Activated CD4-positive, alpha-beta T cell treated with anti-CD3 and anti-CD28 coated beads for 36 hours (primary cell): ENCODE measurements at regions not wholly inside any gene's neighbourhood (a gene's known extent, or its start where the extent isn't known, plus 50 kb on each side); places are given as distances from the start of the nearest gene placed in this dataset.
"Not testable (repeated sequence)": the region's sequence is repeated elsewhere in the genome, so short reads cannot be mapped to it uniquely, and the experiment has no call there.

Source experiments
- ATAC-seq: fragments of 200-7000 bp; cut with Tn5 transposase; one replicate; pipeline ENCODE4 v1.10.0; 2021; ENCODE audit warnings: mild to moderate bottlenecking, moderate library complexity
- CTCF ChIA-PET: fragments of 350-600 bp; sonication (Branson Sonifier 250); formaldehyde crosslinking; loops from one replicate; lab custom pipeline; 2021; ENCODE audit warnings: antibody characterized with exemption; lab: Charles Lee
- POLR2A ChIA-PET: fragments of 350-600 bp; sonication (Branson Sonifier 250); formaldehyde crosslinking; loops from one replicate; lab custom pipeline; 2021; ENCODE audit warnings: antibody characterized with exemption, inconsistent platforms; lab: Charles Lee
- DNase-seq: peaks from one replicate; pipeline ENCODE4 v3.0.0-alpha.2; 2020
- H3K27ac Mint-ChIP-seq: one replicate; pipeline ENCODE4 v1.8.0; 2021; ENCODE audit warnings: mixed read lengths
- H3K27me3 Mint-ChIP-seq: one replicate; pipeline ENCODE4 v1.8.0; 2021; ENCODE audit warnings: mixed read lengths
- H3K36me3 Mint-ChIP-seq: one replicate; pipeline ENCODE4 v1.8.0; 2021; ENCODE audit warnings: low read depth, mixed read lengths
- H3K4me1 Mint-ChIP-seq: one replicate; pipeline ENCODE4 v1.8.0; 2021; ENCODE audit warnings: mixed read lengths
- H3K4me3 Mint-ChIP-seq: one replicate; pipeline ENCODE4 v1.8.0; 2021; ENCODE audit warnings: mild to moderate bottlenecking, moderate library complexity, mixed read lengths
- H3K9me3 Mint-ChIP-seq: one replicate; pipeline ENCODE4 v1.8.0; 2021; ENCODE audit warnings: low read depth, mixed read lengths
- intact Hi-C, 2 experiments: fragments of 100-400 bp; cut with DNase I in 1 of 2; cut with micrococcal nuclease in 1 of 2; formaldehyde crosslinking; loops; one replicate each; pipeline versions ENCODE4 v1.14.2 to v1.15.1; 2022 to 2024; cut with DNase I, micrococcal nuclease

DNA sequence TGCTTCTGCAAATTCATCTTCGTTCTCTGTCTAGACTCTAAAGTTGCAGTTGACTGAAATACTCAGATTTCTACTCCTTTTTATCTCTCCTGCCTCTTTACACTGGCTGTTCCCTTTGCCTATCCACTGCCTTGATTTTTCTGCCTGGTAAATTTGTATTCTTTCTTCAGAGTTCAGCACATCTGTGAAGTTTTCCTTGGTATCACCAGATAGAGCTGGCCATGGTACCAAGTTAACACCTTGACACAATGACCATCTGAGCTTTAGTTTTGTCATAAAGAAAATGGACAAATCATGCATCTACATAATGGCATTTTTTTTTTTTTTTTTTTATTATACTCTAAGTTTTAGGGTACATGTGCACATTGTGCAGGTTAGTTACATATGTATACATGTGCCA, 143.0 kb downstream of the PPP1R3A start:
- intact Hi-C loops = no loop called here
- Mint-ChIP-seq H3K9me3 (no peaks in the 10 kb centered on the region), H3K27ac (no peak overlapping the region), H3K36me3 (no peaks in the 10 kb centered on the region), H3K27me3 (peaks cover 2% of the 10 kb centered on the region), H3K4me1 (no peaks in the 10 kb centered on the region), H3K4me3 (no peak overlapping the region)
- ATAC-seq (no peak), DNase-seq (no peak)
- ChIA-PET POLR2A (no interaction called here), CTCF (no interaction called here)

DNA sequence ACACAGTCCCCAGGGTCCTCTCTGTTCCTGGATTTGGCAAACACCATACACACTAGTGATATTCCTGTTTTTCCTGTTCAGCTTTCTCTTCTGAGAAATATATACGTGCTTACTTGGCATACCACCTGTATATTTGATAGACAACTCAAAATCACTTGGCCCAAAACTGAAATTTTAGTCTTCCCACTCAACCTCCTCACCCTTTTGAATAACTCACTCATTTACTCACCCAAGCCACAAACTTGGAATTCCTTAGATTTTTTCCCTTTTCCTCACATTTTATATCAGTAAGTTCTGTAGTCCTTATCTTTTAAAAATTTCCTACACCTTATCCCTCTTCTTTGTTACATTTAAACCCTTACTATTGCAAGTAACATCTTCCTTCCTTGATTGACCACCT, 143.4 kb downstream of the PPP1R3A start:
- CTCF ChIA-PET = no interaction called here
- Mint-ChIP-seq H3K4me3 (no peak overlapping the region), H3K4me1 (no peaks in the 10 kb centered on the region), H3K9me3 (no peaks in the 10 kb centered on the region), H3K27ac (no peak overlapping the region), H3K27me3 (peaks cover 2% of the 10 kb centered on the region), H3K36me3 (no peaks in the 10 kb centered on the region)
- no peak for ATAC-seq
- intact Hi-C loops = no loop called here
- no peak for DNase-seq
- POLR2A ChIA-PET = no interaction called here

DNA sequence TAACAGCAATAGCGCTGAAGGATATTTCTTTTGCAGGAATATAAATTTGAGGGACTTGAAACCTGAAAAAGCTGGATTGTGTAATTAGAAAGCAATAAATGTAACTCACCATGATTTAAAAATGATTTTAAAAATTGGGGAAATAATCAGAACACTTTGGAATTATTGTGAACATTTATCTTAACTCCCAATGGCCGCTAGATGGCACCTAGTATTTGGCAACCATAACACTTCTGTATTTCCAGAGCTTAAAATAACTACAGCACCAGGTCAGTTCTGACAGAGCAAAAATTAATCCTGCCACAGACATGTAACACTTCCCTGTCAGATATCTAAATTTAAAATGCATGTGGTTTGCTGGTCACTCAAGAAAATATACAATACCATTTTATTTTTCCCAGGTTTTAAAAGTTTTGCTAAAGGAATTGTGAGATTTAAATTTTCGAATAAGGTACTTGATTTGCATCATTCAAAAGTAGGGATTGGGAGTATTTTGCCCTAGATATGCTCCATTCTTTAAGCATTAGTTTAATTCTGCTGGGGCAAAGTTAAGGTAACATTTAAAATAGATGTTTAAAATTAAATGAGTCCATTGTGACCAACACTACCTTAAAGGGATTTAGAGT, 144.5 kb downstream of the PPP1R3A start:
- no peak overlapping the region for H3K4me3 Mint-ChIP-seq
- intact Hi-C loops = no loop called here
- H3K4me1 Mint-ChIP-seq = no peaks in the 10 kb centered on the region
- CTCF ChIA-PET = interaction anchor here (0.8 kb wide), 1 partner anchor 52 kb away, joined by 3 read pairs; no protein-coding TSS in a partner anchor
- H3K27me3 Mint-ChIP-seq = peaks cover 2% of the 10 kb centered on the region
- DNase-seq (no peak), ATAC-seq (no peak)
- peaks cover 2% of the 10 kb centered on the region for H3K9me3 Mint-ChIP-seq
- POLR2A ChIA-PET = no interaction called here
- H3K36me3 Mint-ChIP-seq = no peaks in the 10 kb centered on the region
- H3K27ac Mint-ChIP-seq = no peak overlapping the region

DNA sequence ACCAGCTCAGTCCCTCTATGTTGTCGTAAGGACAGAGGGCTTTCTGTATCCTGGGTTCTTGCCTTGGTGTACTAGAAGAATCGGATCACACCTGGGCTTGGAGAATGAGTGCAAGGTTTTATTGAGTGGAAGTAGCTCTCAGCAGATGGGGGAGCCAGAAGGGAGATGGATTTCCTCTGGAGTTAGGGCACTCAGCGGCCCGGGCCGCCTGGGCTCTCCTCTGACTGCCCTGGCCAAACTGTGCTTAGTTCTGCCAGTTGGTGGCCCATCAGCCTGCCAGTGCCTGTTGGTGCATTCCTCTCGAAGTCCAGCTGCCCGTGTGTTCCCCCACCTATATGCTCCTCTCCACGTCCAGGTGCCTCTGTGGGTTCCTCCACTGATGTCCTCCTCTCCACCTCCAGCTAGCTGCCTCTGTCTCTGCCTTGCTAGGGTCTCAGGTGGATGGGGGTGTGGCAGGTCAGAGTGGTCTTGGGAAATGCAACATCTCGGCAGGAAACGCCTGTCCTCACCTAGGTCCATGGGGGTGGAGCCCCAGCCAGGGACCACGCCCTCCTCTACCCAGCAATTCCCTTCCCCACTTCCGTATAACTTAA, 148.6 kb downstream of the PPP1R3A start:
- no peak overlapping the region for H3K27ac Mint-ChIP-seq
- ChIA-PET POLR2A (no interaction called here), CTCF (interaction anchor here (0.6 kb wide), 1 partner anchor 602 kb away, joined by 3 read pairs; no protein-coding TSS in a partner anchor)
- no peaks in the 10 kb centered on the region for H3K36me3 Mint-ChIP-seq
- peaks cover 2% of the 10 kb centered on the region for H3K9me3 Mint-ChIP-seq
- intact Hi-C loops = no loop called here
- ATAC-seq (no peak), DNase-seq (no peak)
- H3K4me1 Mint-ChIP-seq = no peaks in the 10 kb centered on the region
- no peak overlapping the region for H3K4me3 Mint-ChIP-seq
- peaks cover 2% of the 10 kb centered on the region for H3K27me3 Mint-ChIP-seq

DNA sequence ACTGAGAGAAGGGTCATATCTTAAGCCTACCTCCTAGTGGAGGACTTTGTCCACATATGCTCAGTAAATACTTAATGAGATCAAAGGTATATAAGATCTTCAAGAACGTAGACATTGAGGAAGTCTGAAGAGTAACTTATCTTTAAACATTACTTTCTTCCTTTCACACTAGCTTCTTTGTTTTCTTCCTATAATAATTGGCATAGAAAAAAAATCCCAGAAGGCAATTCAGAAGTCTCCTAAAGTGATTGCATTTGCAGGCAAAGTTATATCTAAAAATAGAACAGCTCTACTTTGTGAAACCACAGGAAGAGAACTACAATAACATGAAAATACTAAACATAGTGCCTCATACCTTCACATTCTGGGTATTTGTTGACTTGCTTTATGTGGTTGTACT, 150.4 kb downstream of the PPP1R3A start:
- no peaks in the 10 kb centered on the region for H3K36me3 Mint-ChIP-seq
- no peak for ATAC-seq
- H3K4me3 Mint-ChIP-seq = no peak overlapping the region
- no peak for DNase-seq
- CTCF ChIA-PET = no interaction called here
- intact Hi-C loops = no loop called here
- POLR2A ChIA-PET = no interaction called here
- H3K27ac Mint-ChIP-seq = no peak overlapping the region
- H3K27me3 Mint-ChIP-seq = peaks cover 2% of the 10 kb centered on the region
- no peaks in the 10 kb centered on the region for H3K4me1 Mint-ChIP-seq
- H3K9me3 Mint-ChIP-seq = peaks cover 2% of the 10 kb centered on the region

DNA sequence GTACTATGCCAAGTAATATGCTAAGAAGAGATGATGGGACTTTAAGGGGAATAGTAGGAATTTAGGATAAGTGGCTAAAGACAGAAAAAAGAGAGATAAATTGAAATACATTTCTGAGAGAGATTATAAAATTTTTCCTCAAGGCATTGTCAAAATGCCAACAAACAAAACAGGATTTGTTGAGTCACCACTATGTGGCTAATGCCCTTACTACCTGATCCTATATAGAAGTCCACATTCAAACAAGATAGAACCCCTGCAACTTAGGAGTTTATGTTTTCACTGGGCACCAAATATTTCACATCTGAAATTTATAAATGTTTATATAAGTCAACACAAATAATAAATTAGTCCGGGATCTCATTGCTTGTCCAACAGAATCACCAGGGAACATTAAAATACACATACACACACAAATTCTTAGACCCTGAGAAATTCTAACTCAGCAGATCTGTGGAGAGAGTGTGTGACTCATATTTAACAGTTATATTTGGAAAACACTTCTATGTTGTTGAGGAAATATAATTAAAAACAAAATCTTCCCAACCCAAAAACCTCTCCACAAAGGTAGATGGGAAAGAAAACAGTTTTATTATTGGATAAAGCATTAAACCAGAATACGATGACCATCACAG, 154.3 kb downstream of the PPP1R3A start:
- intact Hi-C loops = no loop called here
- H3K27ac Mint-ChIP-seq = no peak overlapping the region
- H3K4me3 Mint-ChIP-seq = no peak overlapping the region
- no peaks in the 10 kb centered on the region for H3K27me3 Mint-ChIP-seq
- ATAC-seq (no peak), DNase-seq (no peak)
- H3K9me3 Mint-ChIP-seq = no peaks in the 10 kb centered on the region
- CTCF ChIA-PET = no interaction called here
- POLR2A ChIA-PET = no interaction called here
- H3K36me3 Mint-ChIP-seq = no peaks in the 10 kb centered on the region
- no peaks in the 10 kb centered on the region for H3K4me1 Mint-ChIP-seq

DNA sequence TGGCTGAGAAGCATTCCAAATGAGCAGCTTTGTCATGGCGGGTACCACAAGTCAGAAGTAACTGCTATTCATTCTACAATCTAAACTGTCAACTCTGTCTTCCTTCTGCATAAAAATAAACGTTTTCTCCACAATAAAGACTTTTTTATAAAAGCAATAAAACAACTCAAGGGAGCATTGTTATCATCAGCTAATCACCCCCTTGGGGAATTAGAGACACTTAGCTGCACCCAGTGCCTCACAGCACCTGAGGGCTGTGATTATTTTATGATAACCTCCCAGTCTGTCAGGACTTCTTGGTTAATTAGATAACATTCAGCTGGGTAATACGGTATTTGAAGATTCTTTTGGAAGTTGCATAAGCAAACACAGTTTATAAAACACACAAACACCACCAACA, 155.6 kb downstream of the PPP1R3A start:
- DNase-seq = no peak
- ChIA-PET POLR2A (no interaction called here), CTCF (no interaction called here)
- Mint-ChIP-seq H3K36me3 (no peaks in the 10 kb centered on the region), H3K27ac (no peak overlapping the region), H3K9me3 (no peaks in the 10 kb centered on the region), H3K27me3 (no peaks in the 10 kb centered on the region), H3K4me1 (no peaks in the 10 kb centered on the region), H3K4me3 (no peak overlapping the region)
- intact Hi-C loops = no loop called here
- ATAC-seq = no peak

DNA sequence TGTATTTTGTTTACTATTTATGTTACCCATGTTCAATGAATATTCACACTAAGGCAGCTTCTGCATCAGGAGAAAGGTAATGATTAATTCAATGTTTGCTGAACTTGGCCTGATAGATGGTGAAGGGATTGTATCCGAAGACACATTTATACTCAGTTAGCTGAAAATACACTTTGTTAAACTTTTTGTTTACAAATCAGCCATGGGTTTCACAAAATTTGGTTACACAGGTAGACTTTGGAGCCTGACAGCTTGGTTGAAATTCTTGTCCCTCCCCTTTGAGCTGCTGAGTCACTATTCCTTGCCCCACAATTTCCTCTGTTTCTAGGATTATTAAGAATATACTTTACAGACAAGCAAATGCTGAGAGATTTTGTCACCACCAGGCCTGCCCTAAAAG, 162.6 kb downstream of the PPP1R3A start:
- no peaks in the 10 kb centered on the region for H3K9me3 Mint-ChIP-seq
- no peaks in the 10 kb centered on the region for H3K27me3 Mint-ChIP-seq
- no peaks in the 10 kb centered on the region for H3K4me1 Mint-ChIP-seq
- POLR2A ChIA-PET = no interaction called here
- intact Hi-C loops = no loop called here
- H3K36me3 Mint-ChIP-seq = no peaks in the 10 kb centered on the region
- H3K27ac Mint-ChIP-seq = no peak overlapping the region
- DNase-seq (no peak), ATAC-seq (no peak)
- no peak overlapping the region for H3K4me3 Mint-ChIP-seq
- CTCF ChIA-PET = no interaction called here

DNA sequence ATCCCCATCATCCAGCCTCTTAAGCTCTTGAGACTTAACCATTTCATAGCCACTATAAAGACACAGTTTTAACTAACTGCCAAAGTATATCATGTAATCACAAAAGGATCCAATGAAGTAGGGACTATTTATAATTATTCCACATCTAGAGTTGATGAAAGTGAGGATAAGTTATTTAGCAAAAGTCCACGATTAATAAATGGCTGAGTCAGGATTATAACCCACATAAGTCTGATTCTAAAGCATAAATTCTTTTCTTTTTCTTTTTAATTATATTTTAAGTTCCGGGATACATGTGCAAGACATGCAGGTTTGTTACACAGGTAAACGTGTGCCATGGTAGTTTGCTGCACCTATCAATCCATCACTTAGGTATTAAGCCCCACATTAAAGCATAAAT, 166.1 kb downstream of the PPP1R3A start:
- H3K4me1 Mint-ChIP-seq = no peaks in the 10 kb centered on the region

DNA sequence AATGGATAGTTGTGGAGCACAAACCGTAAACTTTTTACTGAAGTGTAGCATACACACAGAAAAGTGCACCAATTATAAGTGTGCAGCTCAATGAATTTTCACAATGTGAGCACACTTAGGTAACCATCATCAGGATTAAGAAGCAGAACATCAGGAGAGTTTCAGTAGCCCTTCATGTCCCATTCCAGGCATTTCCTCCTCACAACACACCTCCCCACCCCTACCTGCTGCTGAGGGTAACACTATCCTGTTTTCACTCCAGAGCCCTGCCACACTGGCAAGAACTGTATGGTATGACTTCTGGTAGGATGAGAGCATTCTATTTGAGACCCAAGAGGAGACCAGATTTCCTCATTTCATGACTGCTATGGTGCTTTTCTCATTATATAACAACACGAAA, 166.5 kb downstream of the PPP1R3A start:
- no peak for ATAC-seq
- Mint-ChIP-seq H3K36me3 (no peaks in the 10 kb centered on the region), H3K9me3 (no peaks in the 10 kb centered on the region), H3K4me1 (no peaks in the 10 kb centered on the region), H3K4me3 (no peak overlapping the region), H3K27ac (no peak overlapping the region), H3K27me3 (no peaks in the 10 kb centered on the region)
- ChIA-PET CTCF (no interaction called here), POLR2A (no interaction called here)
- no peak for DNase-seq
- intact Hi-C loops = no loop called here

More for the DNA sequence above, 166.1 kb downstream of the PPP1R3A start:
- Mint-ChIP-seq H3K27me3 (no peaks in the 10 kb centered on the region), H3K9me3 (no peaks in the 10 kb centered on the region), H3K4me3 (no peak overlapping the region), H3K27ac (no peak overlapping the region), H3K36me3 (no peaks in the 10 kb centered on the region)
- no peak for ATAC-seq
- DNase-seq = no peak
- POLR2A ChIA-PET = no interaction called here
- CTCF ChIA-PET = no interaction called here
- intact Hi-C loops = no loop called here

DNA sequence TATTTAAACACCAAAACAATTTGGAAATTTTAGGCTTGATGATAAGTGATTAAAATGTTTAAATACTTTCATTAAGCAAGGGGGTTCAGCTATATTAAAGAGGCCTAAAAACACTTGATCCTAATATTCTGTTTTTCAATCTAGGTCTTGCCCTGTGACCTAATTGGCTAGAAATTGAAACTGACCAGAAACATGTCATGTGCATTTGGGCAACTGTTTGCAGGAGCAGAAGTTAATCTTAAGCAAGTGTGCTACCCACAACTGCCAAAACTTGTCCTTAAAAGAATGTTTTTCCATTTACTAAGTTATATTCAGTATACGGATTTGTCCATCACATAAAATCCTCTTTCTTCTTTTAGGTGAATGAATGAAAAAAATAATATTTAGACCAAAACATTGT, 167.3 kb downstream of the PPP1R3A start:
- no peak overlapping the region for H3K27ac Mint-ChIP-seq
- H3K9me3 Mint-ChIP-seq = no peaks in the 10 kb centered on the region
- H3K36me3 Mint-ChIP-seq = no peaks in the 10 kb centered on the region
- no peak for ATAC-seq
- ChIA-PET CTCF (no interaction called here), POLR2A (no interaction called here)
- no peak for DNase-seq
- no peaks in the 10 kb centered on the region for H3K27me3 Mint-ChIP-seq
- H3K4me3 Mint-ChIP-seq = no peak overlapping the region
- H3K4me1 Mint-ChIP-seq = no peaks in the 10 kb centered on the region
- intact Hi-C loops = no loop called here

DNA sequence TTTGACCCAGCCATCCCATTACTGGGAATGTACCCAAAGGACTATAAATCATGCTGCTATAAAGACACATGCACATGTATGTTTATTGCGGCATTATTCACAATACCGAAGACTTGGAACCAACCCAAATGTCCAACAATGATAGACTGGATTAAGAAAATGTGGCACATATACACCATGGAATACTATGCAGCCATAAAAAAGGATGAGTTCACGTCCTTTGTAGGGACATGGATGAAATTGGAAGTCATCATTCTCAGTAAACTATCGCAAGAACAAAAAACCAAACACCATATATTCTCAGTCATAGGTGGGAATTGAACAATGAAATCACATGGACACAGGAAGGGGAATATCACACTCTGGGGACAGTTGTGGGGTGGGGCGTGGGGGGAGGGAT, 170.4 kb downstream of the PPP1R3A start:
- POLR2A ChIA-PET, H3K9me3 Mint-ChIP-seq, H3K4me3 Mint-ChIP-seq, H3K36me3 Mint-ChIP-seq, H3K27me3 Mint-ChIP-seq, intact Hi-C loops, CTCF ChIA-PET, H3K27ac Mint-ChIP-seq, ATAC-seq, H3K4me1 Mint-ChIP-seq, DNase-seq: not testable (repeated sequence)
